OCI-LY3 (cell line): ENCODE measurements at regions not wholly inside any gene's neighbourhood (a gene's known extent, or its start where the extent isn't known, plus 50 kb on each side); places are given as distances from the start of the nearest gene placed in this dataset.

Source experiments
- H2AFZ ChIP-seq: fragments of 200-600, 300-600 bp; shearing (Covaris generic); 2 replicates; pipeline ENCODE4 v1.6.0; 2014; ENCODE audit warnings: antibody characterized with exemption, low read depth, low read length
- H3K27ac ChIP-seq: fragments of 200-600, 300-600 bp; sonication (generic); 2 replicates; pipeline ENCODE4 v1.5.1; 2014; ENCODE audit warnings: mild to moderate bottlenecking, low read length, moderate library complexity, mixed read lengths
- H3K27me3 ChIP-seq: fragments of 200-600, 300-600 bp; sonication (generic); 2 replicates; pipeline ENCODE4 v1.6.1; 2014; ENCODE audit warnings: low read depth, low read length, mixed read lengths
- H3K36me3 ChIP-seq: fragments of 200-600, 300-600 bp; sonication (generic); replicated peaks from 2 replicates; pipeline ENCODE3; 2014; ENCODE audit warnings: low read depth, low read length, mixed read lengths
- H3K4me1 ChIP-seq: fragments of 300-600, 200-600 bp; sonication (generic); 2 replicates; pipeline ENCODE4 v1.6.1; 2014; ENCODE audit warnings: low read length, mixed read lengths
- H3K4me2 ChIP-seq: fragments of 200-600, 300-600 bp; sonication (generic); 2 replicates; pipeline ENCODE4 v1.6.1; 2014; ENCODE audit warnings: low read length, mixed read lengths
- H3K4me3 ChIP-seq: fragments of 300-600, 200-600 bp; sonication (generic); 2 replicates; pipeline ENCODE4 v1.5.1; 2014; ENCODE audit warnings: antibody characterized with exemption, mild to moderate bottlenecking, low read length, moderate library complexity
- H3K79me2 ChIP-seq: fragments of 300-600, 200-600 bp; shearing (Covaris generic); 2 replicates; pipeline ENCODE4 v1.6.1; 2014; ENCODE audit warnings: mild to moderate bottlenecking, low read length, mixed read lengths
- H3K9ac ChIP-seq: fragments of 300-600, 200-600 bp; shearing (Covaris generic); 2 replicates; pipeline ENCODE4 v1.6.0; 2014; ENCODE audit warnings: mild to moderate bottlenecking, low read length, moderate library complexity
- H3K9me3 ChIP-seq: fragments of 200-600, 300-600 bp; shearing (Covaris generic); 2 replicates; pipeline ENCODE4 v1.6.1; 2014; ENCODE audit warnings: low read length, mixed read lengths; ENCODE audit not compliant: insufficient read depth
- H4K20me1 ChIP-seq: fragments of 200-600, 300-600 bp; sonication (generic); 2 replicates; pipeline ENCODE4 v1.6.1; 2016; ENCODE audit warnings: low read length, mixed read lengths; ENCODE audit not compliant: insufficient read depth
- EZH2phosphoT487 ChIP-seq: fragments of 200-600 bp; shearing (Covaris generic); IDR thresholded peaks from 2 replicates; pipeline ENCODE4 v1.6.1; 2018; ENCODE audit warnings: antibody characterized with exemption, mixed run types, low read depth
- TF ChIP-seq, protein P1 (sequence below): fragments of 200-600, 300-600 bp; sonication (generic); IDR thresholded peaks from 2 replicates; pipeline ENCODE4 v1.5.1; 2014; ENCODE audit warnings: antibody characterized with exemption, low read length, low read depth

DNA sequence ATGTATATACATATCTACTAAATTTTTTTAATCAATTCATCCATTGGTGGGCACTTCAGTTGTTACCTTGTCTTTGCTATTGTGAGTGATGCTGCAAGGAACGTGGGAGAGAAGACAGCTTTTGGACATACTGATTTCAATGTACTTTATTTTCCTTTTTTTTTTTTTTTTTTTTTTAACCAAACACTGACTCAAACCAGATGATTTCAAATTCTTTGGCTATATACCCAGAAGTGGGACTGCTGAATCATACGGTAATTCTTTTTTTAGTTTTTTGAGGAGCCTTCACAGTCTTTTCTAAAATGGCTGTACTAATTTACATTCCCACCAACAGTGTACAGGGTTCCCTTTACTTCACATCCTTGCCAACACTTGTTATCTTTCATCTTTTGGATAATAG lies 204.7 kb downstream of the INSIG2 start:
- H3K9ac ChIP-seq, result no peak overlapping the region
- H3K9me3 ChIP-seq, result no peaks in the 10 kb centered on the region
- H4K20me1 ChIP-seq, result no peaks in the 10 kb centered on the region
- H3K36me3 ChIP-seq, result no peaks in the 10 kb centered on the region
- TF ChIP-seq EZH2phosphoT487, result no peak
- TF ChIP-seq, protein P1, sequence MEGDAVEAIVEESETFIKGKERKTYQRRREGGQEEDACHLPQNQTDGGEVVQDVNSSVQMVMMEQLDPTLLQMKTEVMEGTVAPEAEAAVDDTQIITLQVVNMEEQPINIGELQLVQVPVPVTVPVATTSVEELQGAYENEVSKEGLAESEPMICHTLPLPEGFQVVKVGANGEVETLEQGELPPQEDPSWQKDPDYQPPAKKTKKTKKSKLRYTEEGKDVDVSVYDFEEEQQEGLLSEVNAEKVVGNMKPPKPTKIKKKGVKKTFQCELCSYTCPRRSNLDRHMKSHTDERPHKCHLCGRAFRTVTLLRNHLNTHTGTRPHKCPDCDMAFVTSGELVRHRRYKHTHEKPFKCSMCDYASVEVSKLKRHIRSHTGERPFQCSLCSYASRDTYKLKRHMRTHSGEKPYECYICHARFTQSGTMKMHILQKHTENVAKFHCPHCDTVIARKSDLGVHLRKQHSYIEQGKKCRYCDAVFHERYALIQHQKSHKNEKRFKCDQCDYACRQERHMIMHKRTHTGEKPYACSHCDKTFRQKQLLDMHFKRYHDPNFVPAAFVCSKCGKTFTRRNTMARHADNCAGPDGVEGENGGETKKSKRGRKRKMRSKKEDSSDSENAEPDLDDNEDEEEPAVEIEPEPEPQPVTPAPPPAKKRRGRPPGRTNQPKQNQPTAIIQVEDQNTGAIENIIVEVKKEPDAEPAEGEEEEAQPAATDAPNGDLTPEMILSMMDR, result no peak
- H3K79me2 ChIP-seq, result no peaks in the 10 kb centered on the region
- H2AFZ ChIP-seq, result no peak overlapping the region
- no peak overlapping the region for H3K27ac ChIP-seq
- no peaks in the 10 kb centered on the region for H3K4me1 ChIP-seq
- H3K4me3 ChIP-seq, result no peak overlapping the region
- no peak overlapping the region for H3K4me2 ChIP-seq
- H3K27me3 ChIP-seq, result no peaks in the 10 kb centered on the region

DNA sequence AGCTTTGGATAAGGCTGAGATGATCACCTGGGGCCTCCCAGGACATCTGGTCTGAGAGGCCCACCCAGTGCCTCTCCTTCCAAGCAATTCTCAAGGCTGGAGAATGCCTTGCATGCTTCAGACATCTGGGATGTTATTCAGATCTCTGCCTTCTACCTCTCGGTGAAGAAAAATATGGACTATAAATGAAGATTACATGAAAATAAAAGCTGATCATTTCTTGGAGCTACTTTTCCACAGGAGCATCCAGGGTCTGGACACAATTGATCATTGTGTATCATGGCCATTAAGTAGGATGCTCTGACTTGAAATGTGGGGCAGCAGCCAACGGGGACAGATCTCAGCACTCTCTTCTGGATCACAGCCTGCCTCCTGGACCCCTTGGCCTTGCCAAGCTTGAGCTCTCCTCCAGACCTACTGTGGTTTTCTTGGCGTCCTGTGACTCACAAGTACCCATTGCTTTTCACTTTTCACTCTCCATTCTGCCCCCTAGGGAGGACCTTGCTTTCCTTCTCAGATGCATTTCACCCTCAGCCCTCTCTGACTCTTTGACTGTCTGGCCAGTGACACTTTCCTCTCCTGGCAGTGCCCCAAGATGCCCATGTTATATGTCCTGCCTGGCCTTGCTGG lies 203.1 kb downstream of the INSIG2 start:
- H3K27ac ChIP-seq, result no peak overlapping the region
- H3K79me2 ChIP-seq, result no peaks in the 10 kb centered on the region
- H4K20me1 ChIP-seq, result no peaks in the 10 kb centered on the region
- H3K27me3 ChIP-seq, result no peaks in the 10 kb centered on the region
- no peaks in the 10 kb centered on the region for H3K9me3 ChIP-seq
- H3K4me3 ChIP-seq, result no peak overlapping the region
- TF ChIP-seq, protein P1, result no peak
- TF ChIP-seq EZH2phosphoT487, result no peak
- H2AFZ ChIP-seq, result no peak overlapping the region
- H3K4me1 ChIP-seq, result no peaks in the 10 kb centered on the region
- H3K36me3 ChIP-seq, result no peaks in the 10 kb centered on the region
- H3K9ac ChIP-seq, result no peak overlapping the region
- no peak overlapping the region for H3K4me2 ChIP-seq

DNA sequence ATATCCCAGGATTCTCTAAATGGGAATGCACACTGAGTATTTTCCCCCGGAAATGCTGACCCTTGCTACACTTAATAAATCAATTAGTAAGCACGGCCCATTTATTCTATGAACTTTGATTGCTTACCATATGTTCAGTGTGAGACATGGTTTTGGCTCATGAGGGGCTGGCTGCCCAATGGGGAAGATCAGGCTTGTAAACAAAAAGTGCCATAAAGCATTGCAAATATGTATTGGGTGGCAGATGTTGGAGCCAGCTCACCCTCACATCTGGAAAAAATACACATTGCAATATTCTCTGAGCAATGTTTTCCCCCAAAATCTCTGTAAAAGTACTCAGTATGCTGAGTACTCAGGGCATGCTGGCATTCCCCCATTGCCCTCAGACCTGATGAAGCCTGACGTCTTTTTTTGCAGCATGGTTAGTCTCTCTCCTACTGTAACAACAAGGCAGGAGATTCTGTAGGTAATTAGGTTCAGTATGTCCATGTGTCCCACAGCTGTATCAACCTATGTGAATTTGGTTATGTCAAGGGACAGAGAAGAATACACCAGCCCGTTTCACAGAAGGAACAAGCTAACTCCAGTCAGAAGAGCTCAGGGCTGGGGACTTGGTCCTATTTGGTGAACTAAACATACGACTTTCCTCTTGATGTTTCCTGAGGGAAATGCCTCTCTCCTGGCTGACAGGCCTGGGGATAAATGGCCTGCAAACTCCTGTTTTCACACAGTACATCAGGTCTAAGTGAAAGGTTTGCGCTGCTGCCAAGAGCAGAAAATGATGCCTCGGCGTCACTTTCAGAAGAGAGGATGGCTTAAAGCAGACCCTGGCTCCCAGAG lies 202.4 kb downstream of the INSIG2 start:
- TF ChIP-seq, protein P1, result no peak
- no peak for TF ChIP-seq EZH2phosphoT487
- H3K4me1 ChIP-seq, result no peaks in the 10 kb centered on the region

DNA sequence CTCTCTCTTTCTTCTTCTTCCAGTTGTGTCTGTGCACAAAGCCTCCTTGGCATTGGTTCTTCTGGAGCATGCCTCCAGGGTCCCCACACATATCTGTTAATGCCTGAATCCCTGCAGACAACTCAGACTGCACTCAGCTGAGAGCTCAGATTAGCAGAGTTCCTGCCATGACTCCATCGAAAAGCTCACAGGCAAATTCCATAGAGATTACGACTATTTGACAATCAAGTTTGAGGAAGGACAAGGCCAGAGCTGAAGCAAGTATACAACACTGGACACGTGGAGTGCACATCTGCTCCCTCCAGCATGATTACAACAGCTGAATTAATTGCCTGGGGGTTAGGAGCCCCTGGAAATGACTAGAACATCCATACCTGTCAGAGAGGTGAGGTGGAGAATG lies 190.7 kb downstream of the INSIG2 start:
- Histone ChIP-seq H3K4me3 (no peak overlapping the region), H3K79me2 (no peaks in the 10 kb centered on the region), H3K36me3 (no peaks in the 10 kb centered on the region), H3K9ac (no peak overlapping the region), H3K9me3 (no peaks in the 10 kb centered on the region), H4K20me1 (no peaks in the 10 kb centered on the region; the same call in 1 of the 2 replicates), H3K4me2 (no peak overlapping the region), H3K27ac (no peak overlapping the region), H2AFZ (no peak overlapping the region), H3K4me1 (no peaks in the 10 kb centered on the region), H3K27me3 (no peaks in the 10 kb centered on the region)
- TF ChIP-seq, protein P1, result no peak
- no peak for TF ChIP-seq EZH2phosphoT487

More for the DNA sequence above, 202.4 kb downstream of the INSIG2 start:
- no peaks in the 10 kb centered on the region for H3K36me3 ChIP-seq
- H3K4me3 ChIP-seq, result no peak overlapping the region
- no peak overlapping the region for H3K9ac ChIP-seq
- 0 out of 2 replicates have a peak, but pooled peaks cover 2% of the 10 kb centered on the region for H3K27me3 ChIP-seq
- H4K20me1 ChIP-seq, result no peaks in the 10 kb centered on the region
- no peaks in the 10 kb centered on the region for H3K9me3 ChIP-seq
- no peak overlapping the region for H3K4me2 ChIP-seq
- no peaks in the 10 kb centered on the region for H3K79me2 ChIP-seq
- H2AFZ ChIP-seq, result no peak overlapping the region
- H3K27ac ChIP-seq, result no peak overlapping the region
